H9 (cell line): ENCODE measurements at regions not wholly inside any gene's neighbourhood (a gene's known extent, or its start where the extent isn't known, plus 50 kb on each side); places are given as distances from the start of the nearest gene placed in this dataset.

ENCODE experiments used
- DNase-seq: peaks from one replicate; pipeline ENCODE4 v3.0.0-alpha.2; 2017
- H2AFZ ChIP-seq: one replicate; pipeline ENCODE4 v1.6.1; 2013; ENCODE audit warnings: mild to moderate bottlenecking, low read length, control low read depth, moderate library complexity
- H2AK5ac ChIP-seq: 2 replicates; pipeline ENCODE4 v1.6.1; 2013; ENCODE audit warnings: low read length, control low read depth, mixed read lengths; ENCODE audit not compliant: insufficient read length
- H2BK120ac ChIP-seq: one replicate; pipeline ENCODE4 v1.6.1; 2013; ENCODE audit warnings: low read depth, mild to moderate bottlenecking, low read length, control low read depth, inconsistent platforms; ENCODE audit not compliant: poor library complexity, severe bottlenecking
- H2BK12ac ChIP-seq: 2 replicates; pipeline ENCODE4 v1.6.1; 2013; ENCODE audit warnings: low read length, control low read depth, mixed read lengths, low read depth; ENCODE audit not compliant: insufficient read length
- H2BK15ac ChIP-seq: 2 replicates; pipeline ENCODE4 v1.6.1; 2013; ENCODE audit warnings: low read depth, low read length, control low read depth
- H2BK20ac ChIP-seq: one replicate; pipeline ENCODE4 v1.6.1; 2013; ENCODE audit warnings: low read depth, mild to moderate bottlenecking, low read length, control low read depth, inconsistent platforms; ENCODE audit not compliant: poor library complexity, severe bottlenecking
- H2BK5ac ChIP-seq: 2 replicates; pipeline ENCODE4 v1.6.1; 2013; ENCODE audit warnings: low read length, control low read depth, mixed read lengths; ENCODE audit not compliant: insufficient read length
- H3K14ac ChIP-seq: 2 replicates; pipeline ENCODE4 v1.6.1; 2013; ENCODE audit warnings: low read length, control low read depth; ENCODE audit not compliant: insufficient read depth
- H3K18ac ChIP-seq: 2 replicates; pipeline ENCODE4 v1.6.1; 2013; ENCODE audit warnings: low read depth, mild to moderate bottlenecking, mixed read lengths, low read length, control low read depth; ENCODE audit not compliant: insufficient read length
- H3K23ac ChIP-seq: 2 replicates; pipeline ENCODE4 v1.6.1; 2013; ENCODE audit warnings: low read length, control low read depth, mixed read lengths, low read depth; ENCODE audit not compliant: insufficient read length
- H3K23me2 ChIP-seq: 2 replicates; pipeline ENCODE4 v1.6.1; 2013; ENCODE audit warnings: low read depth, mild to moderate bottlenecking, mixed read lengths, low read length, control low read depth; ENCODE audit not compliant: insufficient read length, poor library complexity, severe bottlenecking
- H3K27ac ChIP-seq: 2 replicates; pipeline ENCODE4 v1.5.1; 2013; ENCODE audit warnings: low read length, control low read depth, mixed read lengths, low read depth; ENCODE audit not compliant: insufficient read length
- H3K27me3 ChIP-seq: 2 replicates; pipeline ENCODE4 v1.6.1; 2013; ENCODE audit warnings: low read length, control low read depth, inconsistent platforms; ENCODE audit not compliant: insufficient read depth
- H3K4ac ChIP-seq: 2 replicates; pipeline ENCODE4 v1.6.1; 2013; ENCODE audit warnings: low read depth, mild to moderate bottlenecking, control low read depth, inconsistent platforms, low read length, moderate library complexity
- H3K4me1 ChIP-seq: 2 replicates; pipeline ENCODE4 v1.6.1; 2013; ENCODE audit warnings: low read length, control low read depth, inconsistent platforms; ENCODE audit not compliant: insufficient read depth
- H3K4me2 ChIP-seq: 2 replicates; pipeline ENCODE4 v1.6.1; 2013; ENCODE audit warnings: low read length, control low read depth, mixed read lengths; ENCODE audit not compliant: insufficient read length, insufficient read depth
- H3K56ac ChIP-seq: 2 replicates; pipeline ENCODE4 v1.6.1; 2013; ENCODE audit warnings: low read depth, mild to moderate bottlenecking, mixed read lengths, low read length, control low read depth; ENCODE audit not compliant: insufficient read length
- H3K79me1 ChIP-seq: 2 replicates; pipeline ENCODE4 v1.6.1; 2013; ENCODE audit warnings: low read depth, mild to moderate bottlenecking, moderate library complexity, low read length, control low read depth, inconsistent platforms; ENCODE audit not compliant: insufficient read depth, poor library complexity, severe bottlenecking
- H3K79me2 ChIP-seq: 2 replicates; pipeline ENCODE4 v1.6.1; 2013; ENCODE audit warnings: low read length, control low read depth, inconsistent platforms; ENCODE audit not compliant: insufficient read depth
- H3K9ac ChIP-seq: 2 replicates; pipeline ENCODE4 v1.6.1; 2013; ENCODE audit warnings: low read length, control low read depth, mixed read lengths; ENCODE audit not compliant: insufficient read length; ENCODE audit errors: extremely low read depth
- H3K9me3 ChIP-seq: one replicate; pipeline ENCODE4 v1.6.1; 2013; ENCODE audit warnings: low read depth, low read length, inconsistent platforms; ENCODE audit not compliant: control insufficient read depth
- H3T11ph ChIP-seq: one replicate; pipeline ENCODE4 v1.6.1; 2013; ENCODE audit warnings: mild to moderate bottlenecking, low read length, control low read depth, inconsistent platforms
- H4K20me1 ChIP-seq: one replicate; pipeline ENCODE4 v1.6.1; 2013; ENCODE audit not compliant: control insufficient read depth, insufficient read length, insufficient read depth
- H4K5ac ChIP-seq: 2 replicates; pipeline ENCODE4 v1.6.1; 2013; ENCODE audit warnings: low read depth, mild to moderate bottlenecking, mixed read lengths, low read length, control low read depth; ENCODE audit not compliant: insufficient read length
- H4K8ac ChIP-seq: replicated peaks from 2 replicates; pipeline ENCODE4 v1.6.1; 2013; ENCODE audit warnings: low read length, control low read depth, mixed read lengths, low read depth; ENCODE audit not compliant: insufficient read length
- H4K91ac ChIP-seq: 2 replicates; pipeline ENCODE4 v1.6.1; 2013; ENCODE audit warnings: low read depth, mild to moderate bottlenecking, moderate library complexity, mixed read lengths, low read length, control low read depth; ENCODE audit not compliant: insufficient read length
- H3K27ac Mint-ChIP-seq, 3 experiments: 2 replicates in 2 of 3; 3 replicates in 1 of 3; pipeline ENCODE4 v1.8.0; 2020 to 2021; ENCODE audit warnings: mixed read lengths in 3 of 3, mild to moderate bottlenecking in 1 of 3, moderate library complexity in 1 of 3
- H3K27me3 Mint-ChIP-seq: 2 replicates; pipeline ENCODE4 v1.8.0; 2021; ENCODE audit warnings: low read depth, mild to moderate bottlenecking, moderate library complexity, mixed read lengths
- H3K36me3 Mint-ChIP-seq, 3 experiments: 2 replicates in 2 of 3; 3 replicates in 1 of 3; pipeline ENCODE4 v1.8.0; 2020 to 2021; ENCODE audit warnings: low read depth in 3 of 3, mixed read lengths in 3 of 3; ENCODE audit not compliant: insufficient read depth in 1 of 3
- H3K4me1 Mint-ChIP-seq, 2 experiments: 2 replicates each; pipeline ENCODE4 v1.8.0; 2020; ENCODE audit warnings: mixed read lengths in 2 of 2
- H3K4me3 Mint-ChIP-seq, 2 experiments: 2 replicates in 1 of 2; 3 replicates in 1 of 2; pipeline ENCODE4 v1.8.0; 2020 to 2021; ENCODE audit warnings: mild to moderate bottlenecking in 2 of 2, mixed read lengths in 2 of 2, moderate library complexity in 1 of 2
- H3K9me3 Mint-ChIP-seq, 2 experiments: 2 replicates in 1 of 2; 3 replicates in 1 of 2; pipeline ENCODE4 v1.8.0; 2020; ENCODE audit warnings: mild to moderate bottlenecking in 2 of 2, mixed read lengths in 2 of 2, moderate library complexity in 1 of 2
- CTCF ChIP-seq: fragments of 200-600 bp; sonication (generic); conservative IDR thresholded peaks from 3 replicates; pipeline ENCODE4 v1.8.0; 2021; ENCODE audit warnings: antibody characterized with exemption, mild to moderate bottlenecking
- WGBS: extraction: QIAGEN DNeasy Blood & Tissue Kit; methylation state at CpG from one replicate; pipeline ENCODE4 v1.1.7; 2013; ENCODE audit warnings: missing lambda C conversion rate, low lambda C conversion rate, mixed read lengths; ENCODE audit not compliant: insufficient read length; ENCODE audit errors: extremely low coverage; 5-methylcytosine and 5-hydroxymethylcytosine counted together

GRCh38 chrX:122047261-122047660 lies 999.9 kb downstream of the GLUD2 start:
- Histone ChIP-seq H3K9me3 (no peaks in the 10 kb centered on the region), H3K4me1 (no peaks in the 10 kb centered on the region), H3K79me1 (no peaks in the 10 kb centered on the region), H3K27me3 (no peaks in the 10 kb centered on the region), H3K27ac (no peak overlapping the region), H3K14ac (no peak overlapping the region), H3K56ac (no peak overlapping the region), H4K5ac (no peak overlapping the region), H3K9ac (no peak overlapping the region), H2BK120ac (no peak overlapping the region), H4K91ac (no peak overlapping the region), H3K79me2 (no peaks in the 10 kb centered on the region), H3T11ph (no peak overlapping the region), H3K23ac (no peak overlapping the region), H4K8ac (no peak overlapping the region), H3K18ac (no peak overlapping the region), H3K4ac (no peak overlapping the region), H2BK20ac (no peak overlapping the region), H2BK12ac (no peak overlapping the region), H2BK15ac (no peak overlapping the region), H2AFZ (no peak overlapping the region), H2AK5ac (no peak overlapping the region), H3K23me2 (no peaks in the 10 kb centered on the region), H2BK5ac (no peak overlapping the region), H4K20me1 (no peaks in the 10 kb centered on the region), H3K4me2 (no peak overlapping the region)
- Mint-ChIP-seq H3K9me3 (peaks cover 18 to 62% of the 10 kb centered on the region in 2 experiments; a peak in 4 of 5 replicates), H3K27ac (no peak overlapping the region), H3K36me3 (peaks cover 3 to 10% (median 7%) of the 10 kb centered on the region in 3 experiments), H3K27me3 (no peaks in the 10 kb centered on the region), H3K4me1 (0 out of 4 replicates have a peak, but pooled peaks cover 4 to 7% of the 10 kb centered on the region in 2 experiments), H3K4me3 (no peak overlapping the region)
- no peak for DNase-seq
- no peak for TF ChIP-seq CTCF
- WGBS: no CpG with 5 or more reads among the region's 2 CpGs
